Naive thymus-derived CD4-positive, alpha-beta T cell (primary cell): ENCODE measurements at regions not wholly inside any gene's neighbourhood (a gene's known extent, or its start where the extent isn't known, plus 50 kb on each side); places are given as distances from the start of the nearest gene placed in this dataset.

Experiments used
- ATAC-seq: fragments of 150-1000 bp; cut with Tn5 transposase; 2 replicates; pipeline ENCODE4 v1.10.0; 2021; ENCODE audit warnings: mild to moderate bottlenecking, moderate library complexity
- CTCF ChIA-PET: fragments of 350-600 bp; sonication (Branson Sonifier 250); formaldehyde crosslinking; loops from one replicate; lab custom pipeline; 2021; ENCODE audit warnings: antibody characterized with exemption; lab: Charles Lee
- POLR2A ChIA-PET: fragments of 350-600 bp; sonication (Branson Sonifier 250); formaldehyde crosslinking; loops from one replicate; lab custom pipeline; 2021; ENCODE audit warnings: antibody characterized with exemption, inconsistent platforms; lab: Charles Lee
- DNase-seq, 9 donors: peaks; one replicate each; pipeline versions ENCODE4 v3.0.0 to v3.0.0-alpha.2; 2020 to 2022; ENCODE audit warnings: mixed read lengths in 1 of 9
- H3K27ac ChIP-seq: one replicate; pipeline ENCODE4 v1.7.0; 2013; ENCODE audit warnings: mild to moderate bottlenecking, low read depth, low read length, moderate library complexity
- H3K27me3 ChIP-seq, 2 donors: one replicate each; pipeline ENCODE4 v1.7.0; 2013; ENCODE audit warnings: low read length in 2 of 2, mild to moderate bottlenecking in 2 of 2, moderate library complexity in 2 of 2; ENCODE audit not compliant: control insufficient read depth in 2 of 2, insufficient read depth in 2 of 2
- H3K36me3 ChIP-seq, 3 experiments: 1 replicate in 2 of 3; 2 replicates in 1 of 3; pipeline ENCODE4 v1.7.0; 2013; ENCODE audit warnings: low read length in 3 of 3, mild to moderate bottlenecking in 3 of 3, moderate library complexity in 1 of 3; ENCODE audit not compliant: insufficient read depth in 3 of 3, control insufficient read depth in 2 of 3
- H3K4me1 ChIP-seq, 2 donors: one replicate each; pipeline ENCODE4 v1.7.0; 2013; ENCODE audit warnings: low read length in 2 of 2, mild to moderate bottlenecking in 2 of 2, moderate library complexity in 1 of 2; ENCODE audit not compliant: control insufficient read depth in 2 of 2, insufficient read depth in 2 of 2
- H3K4me3 ChIP-seq: 2 replicates; pipeline ENCODE4 v1.7.0; 2013; ENCODE audit warnings: mild to moderate bottlenecking, low read length
- H3K9me3 ChIP-seq, 3 experiments: 1 replicate in 2 of 3; 2 replicates in 1 of 3; pipeline ENCODE4 v1.7.0; 2013; ENCODE audit warnings: low read length in 3 of 3; ENCODE audit not compliant: control insufficient read depth in 2 of 3
- H3K27ac Mint-ChIP-seq, 9 donors: one replicate each; pipeline ENCODE4 v1.8.0; 2020 to 2022; ENCODE audit warnings: mixed read lengths in 9 of 9, mild to moderate bottlenecking in 8 of 9, moderate library complexity in 5 of 9, inconsistent platforms in 2 of 9
- H3K27me3 Mint-ChIP-seq, 5 donors: one replicate each; pipeline ENCODE4 v1.8.0; 2021 to 2022; ENCODE audit warnings: mixed read lengths in 5 of 5, mild to moderate bottlenecking in 1 of 5
- H3K36me3 Mint-ChIP-seq, 5 donors: one replicate each; pipeline ENCODE4 v1.8.0; 2020 to 2022; ENCODE audit warnings: mixed read lengths in 5 of 5, mild to moderate bottlenecking in 3 of 5, inconsistent platforms in 1 of 5
- H3K4me1 Mint-ChIP-seq, 7 donors: one replicate each; pipeline ENCODE4 v1.8.0; 2020 to 2022; ENCODE audit warnings: mixed read lengths in 7 of 7, mild to moderate bottlenecking in 3 of 7, inconsistent platforms in 1 of 7
- H3K4me3 Mint-ChIP-seq, 10 donors: one replicate each; pipeline ENCODE4 v1.8.0; 2020 to 2022; ENCODE audit warnings: mild to moderate bottlenecking in 10 of 10, mixed read lengths in 10 of 10, moderate library complexity in 6 of 10, inconsistent platforms in 2 of 10
- H3K9me3 Mint-ChIP-seq, 11 donors: one replicate each; pipeline ENCODE4 v1.8.0; 2020 to 2022; ENCODE audit warnings: mixed read lengths in 11 of 11, mild to moderate bottlenecking in 4 of 11, inconsistent platforms in 1 of 11, moderate library complexity in 1 of 11
- intact Hi-C, 2 donors: fragments of 100-400 bp; cut with micrococcal nuclease; formaldehyde crosslinking; loops; one replicate each; pipeline ENCODE4 v1.15.1; 2023

DNA sequence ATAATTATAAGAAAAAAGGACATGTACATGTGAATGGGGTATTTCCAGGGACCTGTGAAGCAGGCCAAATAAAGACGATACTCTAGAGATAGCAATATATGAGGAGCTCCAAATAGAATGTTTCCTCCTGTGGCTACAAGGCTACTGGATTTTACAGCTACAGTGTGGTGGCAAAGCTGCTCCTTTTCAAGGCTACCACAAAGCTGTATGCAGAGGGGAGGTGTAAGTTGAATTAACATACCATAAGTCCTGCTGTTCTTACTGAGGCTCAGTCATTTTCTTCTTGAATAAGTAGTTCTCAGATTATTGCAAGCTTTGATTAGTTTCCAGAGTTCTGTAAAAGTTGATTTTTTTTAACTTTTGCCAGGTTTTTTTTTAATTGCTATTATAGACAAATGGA is 1184.6 kb upstream of the EPHA6 start:
- no peak overlapping the region for H3K4me3 Mint-ChIP-seq
- H3K4me1 Mint-ChIP-seq, result no peaks in the 10 kb centered on the region
- no peaks in the 10 kb centered on the region for H3K27me3 Mint-ChIP-seq
- ATAC-seq (no peak), DNase-seq (no peak)
- H3K27me3 ChIP-seq, result no peaks in the 10 kb centered on the region
- intact Hi-C loops, result no loop called here
- ChIA-PET CTCF (no interaction called here), POLR2A (no interaction called here)
- H3K4me1 ChIP-seq, result no peaks in the 10 kb centered on the region
- H3K27ac Mint-ChIP-seq, result no peak overlapping the region
- H3K9me3 Mint-ChIP-seq, result peaks cover 0 to 5% (median 0%) of the 10 kb centered on the region in 11 donors
- no peaks in the 10 kb centered on the region for H3K36me3 Mint-ChIP-seq
- H3K9me3 ChIP-seq, result no peaks in the 10 kb centered on the region
- H3K27ac ChIP-seq, result no peak overlapping the region
- H3K4me3 ChIP-seq, result no peak overlapping the region
- no peaks in the 10 kb centered on the region for H3K36me3 ChIP-seq

DNA sequence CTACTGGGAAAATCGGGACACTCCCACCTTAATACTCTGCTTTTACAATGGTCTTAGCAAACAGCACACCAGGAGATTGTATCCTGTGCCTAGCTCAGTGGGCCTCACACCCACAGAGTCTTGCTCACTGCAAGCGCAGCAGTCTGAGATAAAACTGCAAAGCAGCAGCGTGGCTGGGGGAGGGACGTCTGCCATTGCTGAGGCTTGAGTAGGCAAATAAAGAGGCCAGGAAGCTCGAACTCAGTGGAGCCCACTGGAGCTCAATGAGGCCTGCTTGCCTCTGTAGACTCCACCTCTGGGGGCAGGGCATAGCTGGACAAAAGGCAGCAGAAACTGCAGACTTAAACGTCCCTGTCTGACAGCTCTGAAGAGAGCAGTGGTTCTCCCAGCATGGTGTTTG is 1169.1 kb upstream of the EPHA6 start:
- H3K4me3 Mint-ChIP-seq, result no peak overlapping the region
- ATAC-seq, result no peak
- no peak overlapping the region for H3K4me3 ChIP-seq
- H3K9me3 ChIP-seq, result no peaks in the 10 kb centered on the region
- H3K9me3 Mint-ChIP-seq, result peaks cover 3 to 48% (median 17%) of the 10 kb centered on the region in 11 donors
- intact Hi-C loops, result no loop called here
- H3K4me1 ChIP-seq, result no peaks in the 10 kb centered on the region
- no peaks in the 10 kb centered on the region for H3K4me1 Mint-ChIP-seq
- H3K27ac Mint-ChIP-seq, result no peak overlapping the region
- no peak overlapping the region for H3K27ac ChIP-seq
- ChIA-PET CTCF (no interaction called here), POLR2A (no interaction called here)
- no peak for DNase-seq
- no peaks in the 10 kb centered on the region for H3K27me3 Mint-ChIP-seq
- H3K36me3 Mint-ChIP-seq, result no peaks in the 10 kb centered on the region
- H3K27me3 ChIP-seq, result no peaks in the 10 kb centered on the region
- no peaks in the 10 kb centered on the region for H3K36me3 ChIP-seq

DNA sequence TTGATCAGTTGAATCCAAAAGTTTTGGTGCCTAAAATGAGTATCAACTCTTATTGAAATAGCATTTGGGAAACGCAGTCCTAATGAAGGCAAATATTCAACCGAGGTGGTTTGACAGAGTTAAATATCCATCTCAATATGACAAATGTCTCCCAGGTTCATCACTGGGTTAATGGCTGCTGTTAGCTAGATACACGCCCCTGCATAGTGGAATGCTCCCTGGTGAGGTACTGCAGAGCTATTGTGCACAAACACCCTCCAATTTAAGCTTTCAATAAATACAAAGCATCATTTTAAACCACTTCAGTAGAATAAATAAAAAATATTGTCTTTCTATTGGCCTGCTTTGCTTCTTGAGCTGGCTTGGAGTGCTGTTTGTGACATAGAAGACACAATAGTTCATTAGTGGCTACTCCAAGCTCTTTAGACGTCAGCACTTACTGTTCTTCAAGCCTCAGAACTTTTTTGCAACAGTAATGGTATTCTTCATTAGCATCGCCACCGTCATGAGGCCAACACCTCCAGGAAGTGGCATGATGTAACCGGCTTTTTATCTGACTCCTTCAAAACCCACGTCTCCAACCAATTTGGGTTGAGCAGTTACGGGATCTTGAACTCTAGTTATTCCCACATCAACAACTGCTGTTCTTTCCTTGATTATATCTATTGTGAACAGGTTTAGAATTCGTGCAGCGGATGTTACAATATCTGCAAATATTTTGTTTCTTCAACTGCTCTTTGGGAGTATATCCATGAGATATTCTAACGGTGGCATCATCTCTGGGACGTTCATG is 1159.6 kb upstream of the EPHA6 start:
- no peaks in the 10 kb centered on the region for H3K36me3 Mint-ChIP-seq

DNA sequence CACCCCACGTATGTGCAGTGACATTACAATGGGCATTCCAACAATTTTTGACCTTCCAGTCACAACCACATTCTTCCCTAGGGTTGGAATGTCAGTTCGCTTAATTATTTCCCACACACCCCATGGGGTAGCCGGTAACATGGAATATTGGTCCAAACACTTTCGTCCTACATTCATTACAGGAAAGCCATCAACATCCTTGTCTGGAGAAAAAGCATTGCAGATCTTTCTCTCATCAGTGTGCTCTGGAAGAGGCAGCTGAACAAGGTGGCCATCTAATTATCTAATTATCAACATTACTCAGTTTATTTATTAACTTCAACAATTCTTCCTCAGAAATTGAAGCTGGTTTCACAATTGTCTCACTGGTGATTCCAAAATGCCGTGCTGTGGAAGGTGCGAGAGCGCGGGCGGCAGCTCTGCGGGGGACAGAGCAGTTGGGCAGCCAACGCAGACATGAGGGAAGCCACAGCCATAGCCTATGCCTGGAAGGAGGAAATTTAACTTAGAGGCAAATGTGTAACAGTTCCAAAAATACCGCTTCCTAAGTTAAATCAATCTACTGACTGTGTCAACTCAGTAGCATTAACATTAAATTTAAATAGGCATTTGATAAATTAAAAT is 1158.9 kb upstream of the EPHA6 start:
- POLR2A ChIA-PET, result no interaction called here
- H3K4me1 ChIP-seq, result no peaks in the 10 kb centered on the region
- no peaks in the 10 kb centered on the region for H3K27me3 ChIP-seq
- Mint-ChIP-seq H3K4me1 (no peaks in the 10 kb centered on the region), H3K4me3 (no peak overlapping the region), H3K27me3 (no peaks in the 10 kb centered on the region), H3K9me3 (peaks cover 0 to 7% (median 2%) of the 10 kb centered on the region in 11 donors), H3K36me3 (no peaks in the 10 kb centered on the region), H3K27ac (no peak overlapping the region)
- no peak overlapping the region for H3K27ac ChIP-seq
- no peaks in the 10 kb centered on the region for H3K36me3 ChIP-seq
- intact Hi-C loops, result no loop called here
- H3K4me3 ChIP-seq, result no peak overlapping the region
- DNase-seq (no peak), ATAC-seq (no peak)
- CTCF ChIA-PET, result no interaction called here
- no peaks in the 10 kb centered on the region for H3K9me3 ChIP-seq

More for the DNA sequence above, 1159.6 kb upstream of the EPHA6 start:
- Histone ChIP-seq H3K4me3 (no peak overlapping the region), H3K27me3 (no peaks in the 10 kb centered on the region), H3K9me3 (no peaks in the 10 kb centered on the region), H3K27ac (no peak overlapping the region), H3K36me3 (no peaks in the 10 kb centered on the region), H3K4me1 (no peaks in the 10 kb centered on the region)
- ATAC-seq, result no peak
- Mint-ChIP-seq H3K9me3 (peaks cover 0 to 5% (median 1%) of the 10 kb centered on the region in 11 donors), H3K27me3 (no peaks in the 10 kb centered on the region), H3K27ac (no peak overlapping the region), H3K4me1 (no peaks in the 10 kb centered on the region), H3K4me3 (no peak overlapping the region)
- CTCF ChIA-PET, result no interaction called here
- POLR2A ChIA-PET, result no interaction called here
- intact Hi-C loops, result no loop called here
- no peak for DNase-seq

DNA sequence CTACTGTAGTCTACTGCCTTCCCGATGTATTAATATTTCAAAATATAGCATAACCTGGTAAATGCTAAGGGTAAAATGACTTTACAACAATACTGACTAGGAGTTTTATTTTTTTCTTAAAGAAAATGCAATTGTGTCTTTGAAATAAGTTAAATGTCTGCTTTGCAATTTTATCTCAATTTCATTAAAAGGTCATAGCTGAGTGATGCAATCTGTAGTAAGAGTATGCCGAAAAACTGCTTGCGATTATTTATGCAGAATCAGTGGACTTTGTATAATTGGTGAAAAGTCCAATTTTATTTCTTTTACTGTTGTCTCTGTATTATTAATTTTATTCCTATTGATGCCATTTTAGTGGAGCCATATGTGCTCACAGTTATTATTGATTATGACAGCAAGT is 1143.6 kb upstream of the EPHA6 start:
- intact Hi-C loops, result no loop called here
- no peak overlapping the region for H3K27ac ChIP-seq
- no peaks in the 10 kb centered on the region for H3K27me3 ChIP-seq
- Mint-ChIP-seq H3K36me3 (no peaks in the 10 kb centered on the region), H3K27me3 (no peaks in the 10 kb centered on the region), H3K27ac (no peak overlapping the region), H3K4me3 (no peak overlapping the region), H3K9me3 (peaks cover 0 to 12% (median 3%) of the 10 kb centered on the region in 11 donors), H3K4me1 (no peaks in the 10 kb centered on the region)
- ChIA-PET POLR2A (no interaction called here), CTCF (no interaction called here)
- no peaks in the 10 kb centered on the region for H3K36me3 ChIP-seq
- ATAC-seq, result no peak
- H3K4me1 ChIP-seq, result no peaks in the 10 kb centered on the region
- DNase-seq, result no peak
- H3K4me3 ChIP-seq, result no peak overlapping the region
- no peaks in the 10 kb centered on the region for H3K9me3 ChIP-seq

DNA sequence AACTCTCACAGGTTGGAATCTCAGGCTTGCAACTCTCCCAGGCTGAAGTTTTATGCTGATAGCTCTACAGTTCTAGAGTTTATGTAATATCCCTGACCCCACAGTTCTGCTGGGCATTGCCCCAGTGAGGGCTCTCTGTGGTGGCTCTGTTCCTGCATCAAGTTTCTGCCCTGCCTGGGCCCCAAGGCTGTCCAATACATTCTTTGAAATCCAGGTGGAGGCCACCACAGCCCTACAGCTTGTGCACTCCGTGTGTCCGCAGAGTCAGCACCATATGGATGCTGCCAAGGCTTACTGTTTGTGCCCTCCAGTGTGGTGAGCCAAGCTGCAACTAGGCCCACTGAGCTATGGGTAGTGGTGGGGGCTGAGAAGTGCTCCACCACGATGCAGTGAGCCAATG is 1141.2 kb upstream of the EPHA6 start:
- intact Hi-C loops, result no loop called here
- Mint-ChIP-seq H3K4me3 (no peak overlapping the region), H3K9me3 (peaks cover 0 to 19% (median 3%) of the 10 kb centered on the region in 11 donors), H3K4me1 (no peaks in the 10 kb centered on the region), H3K27me3 (no peaks in the 10 kb centered on the region), H3K36me3 (no peaks in the 10 kb centered on the region), H3K27ac (no peak overlapping the region)
- Histone ChIP-seq H3K4me3 (no peak overlapping the region), H3K9me3 (no peaks in the 10 kb centered on the region), H3K36me3 (no peaks in the 10 kb centered on the region), H3K27me3 (no peaks in the 10 kb centered on the region), H3K27ac (no peak overlapping the region), H3K4me1 (no peaks in the 10 kb centered on the region)
- ATAC-seq (no peak), DNase-seq (no peak)
- ChIA-PET CTCF (no interaction called here), POLR2A (no interaction called here)
